ENCODE measurements at regions not wholly inside any gene's neighbourhood (a gene's known extent, or its start where the extent isn't known, plus 50 kb on each side); places are given as distances from the start of the nearest gene placed in this dataset.

GRCh38 chr11:129292092-129292491, 83.6 kb upstream of the BARX2 start:
- no peak for DNase-seq (ENCODE audit: low spot score)

- DNase-seq (ENCODE audit: low spot score): no peak
Measured at GRCh38 chr11:129291546-129291945, 84.1 kb upstream of the BARX2 start.

GRCh38 chr11:129290966-129291365, 84.7 kb upstream of the BARX2 start:
- DNase-seq (ENCODE audit: low spot score): no peak

GRCh38 chr11:129289350-129290040, 86.2 kb upstream of the BARX2 start:
- DNase-seq (ENCODE audit: low spot score): no peak

GRCh38 chr11:129287920-129288319, 87.7 kb upstream of the BARX2 start:
- DNase-seq (ENCODE audit: low spot score): no peak

GRCh38 chr11:129286813-129287212, 88.8 kb upstream of the BARX2 start:
- DNase-seq (ENCODE audit: low spot score): no peak

- no peak for DNase-seq (ENCODE audit: low spot score)
Measured at GRCh38 chr11:129285402-129285786, 90.3 kb upstream of the BARX2 start.

- no peak for DNase-seq (ENCODE audit: low spot score)
Measured at GRCh38 chr11:129283141-129283540, 91.0 kb upstream of the ARHGAP32 start.

GRCh38 chr11:129282634-129283033, 90.5 kb upstream of the ARHGAP32 start:
- DNase-seq (ENCODE audit: low spot score): no peak

- no peak for DNase-seq (ENCODE audit: low spot score)
Measured at GRCh38 chr11:129281471-129282415, 89.6 kb upstream of the ARHGAP32 start.

- no peak for DNase-seq (ENCODE audit: low spot score)
Measured at GRCh38 chr11:129280027-129280811, 88.1 kb upstream of the ARHGAP32 start.

GRCh38 chr11:129279326-129280026, 87.4 kb upstream of the ARHGAP32 start:
- peak; percentile 88 for DNase-seq (ENCODE audit: low spot score)

GRCh38 chr11:129278586-129279319, 86.6 kb upstream of the ARHGAP32 start:
- no peak for DNase-seq (ENCODE audit: low spot score)

GRCh38 chr11:129277198-129277843, 85.2 kb upstream of the ARHGAP32 start:
- no peak for DNase-seq (ENCODE audit: low spot score)

- no peak for DNase-seq (ENCODE audit: low spot score)
Measured at GRCh38 chr11:129275828-129276227, 83.7 kb upstream of the ARHGAP32 start.

- DNase-seq (ENCODE audit: low spot score): no peak
Measured at GRCh38 chr11:129273944-129274711, 82.0 kb upstream of the ARHGAP32 start.

- DNase-seq (ENCODE audit: low spot score): no peak
Measured at GRCh38 chr11:129273322-129273721, 81.2 kb upstream of the ARHGAP32 start.

- DNase-seq (ENCODE audit: low spot score): no peak
Measured at GRCh38 chr11:129271030-129271429, 78.9 kb upstream of the ARHGAP32 start.

- no peak for DNase-seq (ENCODE audit: low spot score)
Measured at GRCh38 chr11:129270446-129270845, 78.3 kb upstream of the ARHGAP32 start.

All from umbilical cord (tissue), 1 donor.